Spinal cord (tissue), 9 donors: ENCODE measurements at regions not wholly inside any gene's neighbourhood (a gene's known extent, or its start where the extent isn't known, plus 50 kb on each side); places are given as distances from the start of the nearest gene placed in this dataset.

Experiments used
- DNase-seq, 6 donors: peaks; one replicate each; pipeline versions ENCODE4 v3.0.0 to v3.0.0-alpha.2; 2013 to 2015; ENCODE audit warnings: low spot score in 6 of 6, low read depth in 4 of 6
- H3K27ac ChIP-seq: one replicate; pipeline ENCODE4 v1.5.1; 2013; ENCODE audit warnings: low read depth, low read length, control low read depth
- H3K27me3 ChIP-seq: one replicate; pipeline ENCODE4 v1.6.1; 2013; ENCODE audit warnings: low read length; ENCODE audit not compliant: control insufficient read depth, insufficient read depth
- H3K36me3 ChIP-seq: one replicate; pipeline ENCODE4 v1.6.1; 2013; ENCODE audit warnings: low read length; ENCODE audit not compliant: control insufficient read depth, insufficient read depth
- H3K4me1 ChIP-seq: one replicate; pipeline ENCODE4 v1.6.1; 2013; ENCODE audit warnings: low read length; ENCODE audit not compliant: control insufficient read depth, insufficient read depth
- H3K4me3 ChIP-seq: one replicate; pipeline ENCODE4 v1.5.1; 2013; ENCODE audit warnings: low read depth, low read length, control low read depth
- H3K9me3 ChIP-seq: one replicate; pipeline ENCODE4 v1.6.1; 2013; ENCODE audit warnings: low read length; ENCODE audit not compliant: control insufficient read depth, insufficient read depth
- WGBS: methylation state at CpG from one replicate; pipeline ENCODE4 v1.1.5; 2013; ENCODE audit warnings: missing lambda C conversion rate; ENCODE audit not compliant: insufficient coverage; 5-methylcytosine and 5-hydroxymethylcytosine counted together
- donor health status: healthy.

DNA sequence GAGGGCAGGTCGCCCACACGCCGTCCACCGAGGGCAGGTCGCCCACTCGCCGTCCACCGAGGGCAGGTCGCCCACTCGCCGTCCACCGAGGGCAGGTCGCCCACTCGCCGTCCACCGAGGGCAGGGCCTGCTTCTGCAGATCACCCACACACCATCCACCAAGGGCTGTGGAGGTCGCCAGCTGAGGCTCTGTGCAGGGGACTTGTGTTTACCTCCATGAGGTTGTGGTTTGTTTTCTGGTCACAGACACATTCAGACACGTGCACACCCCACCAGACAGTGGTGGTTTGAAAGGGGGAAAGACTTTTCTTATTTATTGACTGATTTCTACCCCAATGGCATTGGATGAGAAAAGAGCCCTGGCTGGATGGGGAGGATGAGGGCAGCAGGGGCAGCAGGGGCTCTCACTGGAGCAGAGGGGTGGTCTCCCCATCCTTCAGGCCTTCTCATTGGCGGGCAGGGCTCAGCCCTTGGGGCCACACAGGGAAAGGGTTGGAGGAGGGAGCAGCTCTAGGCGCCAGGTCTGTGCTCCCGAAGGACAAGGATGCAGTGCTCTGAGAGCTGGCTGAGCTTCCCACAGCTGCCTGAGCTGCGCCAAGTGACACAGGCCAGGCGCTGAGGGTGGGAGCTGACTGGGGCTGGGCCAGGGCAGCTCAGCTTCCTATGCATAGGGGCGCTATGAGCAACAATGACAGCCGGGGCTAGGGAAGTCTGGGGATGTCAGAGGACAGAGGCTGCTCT lies 252.6 kb upstream of the B3GAT1 start:
- DNase-seq, result no peak

GRCh38 chr11:134663506-134664313 lies 251.7 kb upstream of the B3GAT1 start:
- no peak for DNase-seq
- no peak overlapping the region for H3K27ac ChIP-seq
- 87% methylated on average over 8 of the region's 11 CpGs for WGBS

More for the DNA sequence above, 252.6 kb upstream of the B3GAT1 start:
- Histone ChIP-seq H3K27ac (no peak overlapping the region), H3K4me3 (no peak overlapping the region), H3K36me3 (no peaks in the 10 kb centered on the region), H3K4me1 (peaks cover 6% of the 10 kb centered on the region), H3K27me3 (no peaks in the 10 kb centered on the region), H3K9me3 (no peaks in the 10 kb centered on the region)
- WGBS, result 60% methylated on average over 7 of the region's 25 CpGs

GRCh38 chr11:134662629-134663360 lies 250.8 kb upstream of the B3GAT1 start:
- Histone ChIP-seq H3K4me1 (peaks cover 6% of the 10 kb centered on the region), H3K36me3 (no peaks in the 10 kb centered on the region), H3K27ac (no peak overlapping the region), H3K4me3 (no peak overlapping the region), H3K27me3 (no peaks in the 10 kb centered on the region), H3K9me3 (no peaks in the 10 kb centered on the region)
- 87% methylated on average over 4 of the region's 5 CpGs for WGBS
- no peak for DNase-seq

More at GRCh38 chr11:134663506-134664313, 251.7 kb upstream of the B3GAT1 start:
- H3K4me3 ChIP-seq, result no peak overlapping the region
- no peaks in the 10 kb centered on the region for H3K9me3 ChIP-seq
- H3K4me1 ChIP-seq, result peaks cover 6% of the 10 kb centered on the region
- no peaks in the 10 kb centered on the region for H3K27me3 ChIP-seq
- H3K36me3 ChIP-seq, result no peaks in the 10 kb centered on the region

GRCh38 chr11:134661660-134662059 lies 249.6 kb upstream of the B3GAT1 start:
- Histone ChIP-seq H3K27me3 (no peaks in the 10 kb centered on the region), H3K27ac (no peak overlapping the region), H3K36me3 (no peaks in the 10 kb centered on the region), H3K9me3 (no peaks in the 10 kb centered on the region), H3K4me3 (no peak overlapping the region), H3K4me1 (peaks cover 6% of the 10 kb centered on the region)
- no peak for DNase-seq
- 88% methylated on average over 5 of the region's 5 CpGs for WGBS

GRCh38 chr11:134660416-134660815 lies 248.4 kb upstream of the B3GAT1 start:
- Histone ChIP-seq H3K4me3 (no peak overlapping the region), H3K36me3 (no peaks in the 10 kb centered on the region), H3K4me1 (peaks cover 10% of the 10 kb centered on the region), H3K27ac (no peak overlapping the region), H3K9me3 (no peaks in the 10 kb centered on the region), H3K27me3 (no peaks in the 10 kb centered on the region)
- no CpG with 5 or more reads among the region's 1 CpG for WGBS
- DNase-seq, result no peak

GRCh38 chr11:134659882-134660281 lies 247.8 kb upstream of the B3GAT1 start:
- peaks cover 12% of the 10 kb centered on the region for H3K4me1 ChIP-seq
- H3K9me3 ChIP-seq, result no peaks in the 10 kb centered on the region
- H3K27ac ChIP-seq, result no peak overlapping the region
- peaks cover 3% of the 10 kb centered on the region for H3K27me3 ChIP-seq
- H3K36me3 ChIP-seq, result no peaks in the 10 kb centered on the region
- no peak overlapping the region for H3K4me3 ChIP-seq
- WGBS, result 95% methylated on average over 8 of the region's 8 CpGs
- DNase-seq, result no peak

GRCh38 chr11:134658481-134659225 lies 246.6 kb upstream of the B3GAT1 start:
- H3K9me3 ChIP-seq, result no peaks in the 10 kb centered on the region
- DNase-seq, result no peak
- 73% methylated on average over 3 of the region's 4 CpGs for WGBS

DNA sequence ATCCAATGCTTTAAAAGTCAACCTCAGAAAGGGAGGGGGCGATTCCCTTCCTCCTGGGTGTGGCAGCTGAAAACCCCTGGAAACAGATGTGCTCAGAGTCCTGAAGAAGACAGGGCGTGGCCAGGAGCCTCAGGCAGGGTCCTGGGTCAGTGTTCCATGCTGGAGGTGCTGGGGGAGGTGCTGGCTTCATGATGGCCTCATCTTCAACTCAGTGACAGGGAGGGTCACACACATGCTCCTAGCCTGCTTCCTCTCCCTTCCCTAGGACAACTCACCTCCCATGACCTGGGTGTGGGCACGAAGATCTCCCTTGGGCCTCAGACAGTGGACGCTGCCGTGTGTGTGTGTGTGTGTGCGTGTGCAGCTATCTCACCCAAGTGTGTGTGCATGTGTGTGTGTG lies 245.6 kb upstream of the B3GAT1 start:
- H3K27ac ChIP-seq, result no peak overlapping the region
- no peaks in the 10 kb centered on the region for H3K9me3 ChIP-seq
- no peak overlapping the region for H3K4me3 ChIP-seq
- H3K27me3 ChIP-seq, result peaks cover 4% of the 10 kb centered on the region
- H3K4me1 ChIP-seq, result peaks cover 8% of the 10 kb centered on the region
- 80% methylated on average over 1 of the region's 6 CpGs for WGBS
- DNase-seq, result no peak
- H3K36me3 ChIP-seq, result no peaks in the 10 kb centered on the region

More at GRCh38 chr11:134658481-134659225, 246.6 kb upstream of the B3GAT1 start:
- Histone ChIP-seq H3K4me3 (no peak overlapping the region), H3K36me3 (no peaks in the 10 kb centered on the region), H3K27me3 (peaks cover 4% of the 10 kb centered on the region), H3K27ac (no peak overlapping the region), H3K4me1 (peaks cover 8% of the 10 kb centered on the region)
